HG03039 (cell line): ENCODE measurements at regions not wholly inside any gene's neighbourhood (a gene's known extent, or its start where the extent isn't known, plus 50 kb on each side); places are given as distances from the start of the nearest gene placed in this dataset.

Experiments
- ATAC-seq: cut with Tn5 transposase; IDR thresholded peaks from one replicate; pipeline ENCODE4 v1.9.1; 2021; ENCODE audit warnings: mild to moderate bottlenecking, moderate library complexity; ENCODE audit not compliant: unreplicated experiment

- no peak for ATAC-seq
Observed at GRCh38 chr1:219477861-219478260, 135.0 kb downstream of the ZC3H11B start.

DNA sequence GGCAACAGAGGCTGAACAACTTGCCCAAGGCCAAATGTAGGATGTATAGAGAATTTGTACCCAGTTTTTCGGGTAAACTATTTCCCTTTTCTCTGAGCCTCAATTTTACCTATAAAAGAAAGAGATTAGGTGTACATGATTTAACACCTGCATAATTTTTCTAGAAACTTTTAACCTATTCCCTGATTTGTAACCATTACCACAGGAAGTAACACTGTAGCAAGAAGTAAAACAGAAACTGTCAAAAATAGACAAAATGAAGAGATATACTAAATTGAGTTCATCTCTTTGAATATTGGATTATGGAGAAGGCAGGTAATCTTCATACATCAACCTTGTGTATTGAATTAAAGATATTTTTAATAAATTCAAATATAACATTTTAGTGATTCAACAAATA is 136.2 kb downstream of the ZC3H11B start:
- peak; percentile 15 for ATAC-seq

- ATAC-seq = peak; percentile 78
Observed at GRCh38 chr1:219476116-219476515, 136.8 kb downstream of the ZC3H11B start.

DNA sequence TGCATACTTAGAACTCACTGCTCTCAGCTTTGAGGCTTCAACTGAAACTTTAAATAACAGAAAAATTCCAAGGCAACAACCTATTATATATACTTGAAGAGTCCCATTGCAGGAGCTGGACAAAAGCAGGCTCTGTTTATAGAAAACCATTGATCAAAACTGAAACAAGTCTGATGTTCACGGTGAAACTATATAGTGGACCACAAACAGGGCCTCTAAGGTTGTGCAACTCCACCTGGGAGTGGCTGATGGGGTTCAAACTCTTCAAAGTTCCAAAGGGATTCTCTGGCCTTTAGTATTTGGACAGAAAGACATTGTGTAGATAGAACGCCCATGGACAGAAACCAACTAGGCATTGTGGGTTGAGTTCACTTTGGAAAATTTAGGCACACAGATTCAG is 140.3 kb downstream of the ZC3H11B start:
- ATAC-seq = no peak

DNA sequence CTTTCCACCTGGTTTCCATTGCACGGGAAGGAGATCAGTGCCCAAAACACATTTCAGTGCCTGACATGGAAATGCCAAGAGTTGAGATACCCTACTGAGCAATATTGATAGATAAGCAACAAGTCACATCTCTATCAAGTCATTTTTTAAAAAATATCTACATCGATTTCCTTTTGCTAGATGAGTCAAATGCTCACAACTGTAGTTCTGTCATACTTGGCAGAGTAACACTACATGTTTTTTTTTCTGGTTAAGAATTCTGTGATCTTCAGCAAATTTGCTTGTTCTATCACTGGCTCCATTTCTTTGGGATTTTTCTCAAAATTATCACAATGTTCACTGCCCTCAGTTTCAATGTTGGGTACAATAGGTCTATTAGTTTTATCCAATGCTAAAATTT is 145.4 kb downstream of the ZC3H11B start:
- ATAC-seq = no peak

GRCh38 chr1:219466766-219467165 is 146.1 kb downstream of the ZC3H11B start:
- no peak for ATAC-seq

DNA sequence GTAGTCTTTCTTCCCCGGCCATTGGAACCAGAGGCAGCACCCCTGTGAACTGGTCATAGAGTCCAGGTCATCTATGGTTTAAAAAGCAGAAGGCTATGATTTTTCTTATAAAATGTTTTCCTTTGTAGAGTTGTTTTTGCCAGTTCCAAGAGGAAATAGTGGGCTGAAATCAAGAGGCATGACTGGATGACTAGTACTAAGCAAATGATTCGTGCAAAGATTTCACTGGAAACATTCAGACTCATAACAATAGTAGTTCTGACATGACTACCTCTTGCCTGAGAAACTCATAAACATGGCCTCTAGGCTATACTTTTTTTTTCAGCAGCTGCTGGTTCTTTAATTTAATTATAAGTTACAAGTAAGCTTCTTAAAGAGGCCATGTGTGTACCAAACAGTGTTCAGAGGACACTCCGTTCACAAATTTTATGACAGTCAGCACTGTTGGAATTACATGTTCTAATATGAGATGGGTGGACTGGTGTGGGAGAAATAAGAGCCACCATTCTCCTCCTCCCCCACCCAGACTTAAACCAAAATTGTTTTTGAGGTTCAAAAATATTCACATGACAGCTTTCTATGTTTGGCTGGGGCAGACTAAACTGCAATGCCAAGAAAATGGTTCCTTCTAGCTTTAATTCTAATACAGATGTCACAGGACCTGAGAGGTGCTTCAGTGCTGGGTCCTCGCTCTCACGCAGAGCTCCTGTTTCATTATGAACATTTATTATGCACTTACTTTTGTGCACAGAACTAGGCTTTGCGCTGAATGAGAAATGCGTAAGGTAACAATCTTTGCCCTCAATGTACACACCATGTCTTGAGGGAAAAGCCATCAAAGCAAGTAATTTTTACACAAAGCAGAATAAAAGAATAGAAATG is 147.5 kb downstream of the ZC3H11B start:
- ATAC-seq = peak; percentile 59

DNA sequence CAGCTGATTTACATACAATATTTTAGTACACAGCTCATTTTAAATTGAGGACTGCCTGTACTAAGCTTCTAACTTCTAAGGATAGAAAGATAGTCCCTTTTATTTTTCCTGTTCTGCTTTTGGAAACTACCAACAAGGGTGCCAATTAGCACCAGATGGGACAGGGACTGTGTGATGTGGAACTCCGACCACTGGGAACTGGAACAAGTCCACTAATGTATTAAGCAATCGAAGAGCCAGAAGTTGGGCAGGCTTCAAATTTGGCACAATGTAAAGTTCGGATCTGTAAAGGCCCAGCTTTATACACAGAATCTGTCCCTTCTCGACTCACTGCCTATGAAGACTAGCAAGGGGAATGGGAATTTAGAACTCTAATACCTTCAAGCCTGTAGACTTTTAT is 149.3 kb downstream of the ZC3H11B start:
- no peak for ATAC-seq

- no peak for ATAC-seq
Observed at GRCh38 chr1:219461981-219462400, 150.9 kb downstream of the ZC3H11B start.

DNA sequence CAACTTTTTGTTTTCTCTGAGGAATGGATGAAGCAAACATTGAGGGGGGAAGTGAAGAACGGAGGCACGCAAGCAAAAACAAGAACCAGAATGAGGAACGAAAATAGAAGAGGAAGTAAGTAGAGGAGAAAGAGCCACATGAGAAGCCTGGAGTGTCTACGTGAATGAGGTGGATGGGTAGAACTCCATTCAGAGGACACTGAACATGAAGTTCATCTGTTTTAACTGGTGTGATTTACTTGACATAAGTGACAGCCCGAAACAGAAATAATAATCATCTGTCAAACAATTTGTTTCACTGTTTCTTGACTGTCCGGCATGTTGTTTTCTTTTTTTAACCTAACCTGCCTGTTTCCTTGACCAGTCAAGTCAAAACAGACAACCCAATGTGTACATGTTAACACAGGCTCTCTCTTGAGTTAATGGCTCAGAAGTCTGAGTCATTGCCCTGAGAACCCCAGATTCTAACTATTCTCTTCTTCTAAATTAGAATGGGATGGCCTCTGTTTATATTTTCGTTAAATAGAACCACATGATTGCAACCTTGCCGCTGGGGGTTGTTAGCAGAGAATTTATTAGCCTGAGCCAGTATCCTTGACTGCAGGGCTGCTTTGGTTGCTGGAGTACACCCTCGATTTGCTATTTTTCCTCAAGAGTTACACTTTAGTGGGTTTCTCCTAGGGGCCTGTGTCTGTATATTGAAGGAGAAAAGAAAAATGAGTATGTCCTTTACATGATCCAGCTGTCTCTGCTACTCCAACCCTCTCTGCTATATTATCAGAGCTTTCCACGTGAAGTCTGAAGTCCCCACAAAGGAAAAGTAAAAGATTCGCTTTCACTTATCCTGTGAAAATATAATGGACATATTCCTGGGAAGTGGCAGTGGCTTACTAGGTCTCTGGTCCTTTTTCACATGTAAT is 151.7 kb downstream of the ZC3H11B start:
- ATAC-seq = peak; percentile 59

GRCh38 chr1:219460081-219460895 is 152.6 kb downstream of the ZC3H11B start:
- no peak for ATAC-seq

DNA sequence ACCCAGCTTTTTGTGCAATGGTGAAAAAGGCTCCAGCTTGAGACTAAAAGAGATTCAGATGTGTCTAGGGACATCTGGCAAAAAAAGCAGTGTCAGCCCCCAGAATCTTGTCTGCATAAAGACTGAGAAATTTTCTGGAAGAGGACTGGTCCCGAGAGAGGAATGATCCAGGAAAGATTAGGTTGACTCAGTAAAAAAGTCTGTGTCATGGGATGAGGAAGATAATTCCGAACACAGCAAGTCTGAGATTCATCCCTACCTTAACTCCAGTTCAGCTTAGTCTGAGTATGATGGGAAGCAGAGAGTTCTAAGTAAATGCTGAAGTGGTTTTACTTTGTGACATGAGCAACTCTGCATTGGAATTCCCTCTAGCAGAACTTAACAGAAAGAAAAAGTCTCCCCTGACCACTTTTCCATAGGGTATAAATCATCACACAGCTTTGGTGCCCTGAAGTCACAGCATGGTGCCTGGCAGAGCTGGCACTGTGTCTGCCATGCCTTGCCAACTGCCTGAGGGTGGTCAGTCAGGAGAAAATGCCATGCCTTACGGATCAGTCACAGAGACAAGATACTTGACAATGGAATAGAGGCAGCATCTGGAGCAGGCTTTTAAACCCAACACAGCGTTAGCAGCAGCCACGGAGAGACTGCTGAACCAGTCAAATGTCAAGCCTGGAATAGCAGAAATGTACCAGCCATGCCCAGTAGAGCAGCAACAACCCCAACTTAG is 153.4 kb downstream of the ZC3H11B start:
- no peak for ATAC-seq

DNA sequence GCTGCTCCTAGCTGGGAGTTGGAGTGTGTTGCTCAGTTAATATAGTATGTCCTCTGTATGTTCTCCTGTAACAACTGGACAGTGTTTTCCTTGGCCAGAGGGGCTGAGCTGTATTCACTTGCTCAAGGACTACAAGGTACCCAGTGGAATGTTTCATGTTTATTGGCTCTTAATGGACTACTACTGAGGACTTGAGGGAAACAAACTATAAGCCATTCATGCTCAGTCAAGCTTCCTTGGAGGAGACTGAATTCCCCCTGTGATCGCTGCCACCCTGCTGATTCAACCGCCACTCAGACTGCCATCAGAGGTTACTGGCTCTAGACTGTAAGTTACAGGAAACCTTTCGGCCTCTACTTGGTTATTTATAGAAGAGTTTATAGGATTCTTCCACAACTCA is 166.6 kb downstream of the ZC3H11B start:
- no peak for ATAC-seq

DNA sequence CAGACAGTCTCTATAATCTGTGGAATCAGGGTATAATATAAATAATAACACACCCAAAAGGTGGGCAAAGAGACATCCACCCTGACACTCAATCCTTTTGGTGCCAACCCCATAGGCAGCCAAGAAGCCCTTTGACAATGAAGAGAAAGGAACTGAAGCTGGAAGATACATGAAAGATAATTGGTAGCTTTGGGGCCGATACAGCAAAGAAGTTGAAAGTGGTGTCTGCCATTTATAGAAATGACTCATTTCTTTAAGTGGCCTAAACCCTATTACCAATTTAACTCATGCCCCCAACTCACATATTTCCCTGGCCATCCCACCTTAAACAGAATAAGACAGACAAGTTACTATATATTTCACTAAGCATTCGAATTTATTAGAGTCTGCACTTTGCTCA is 167.0 kb downstream of the ZC3H11B start:
- ATAC-seq = no peak

DNA sequence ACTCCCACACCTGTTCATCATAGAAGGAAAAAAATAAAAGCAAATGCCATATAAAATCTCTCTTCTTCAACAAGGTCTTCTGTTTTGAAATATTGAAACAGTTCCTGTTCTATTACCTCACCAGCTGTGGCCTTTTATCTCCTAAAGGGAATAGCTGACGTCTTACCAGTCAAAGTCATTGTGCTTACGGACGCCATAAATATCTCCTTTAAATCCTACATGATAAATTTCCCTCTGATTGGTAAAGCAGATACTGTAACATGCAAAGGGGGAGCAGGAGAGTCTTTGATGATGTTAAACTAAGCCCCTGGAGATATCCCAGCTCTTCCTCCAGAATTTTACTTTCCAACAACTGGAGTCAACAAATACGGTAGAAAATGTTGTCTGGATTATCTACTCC is 168.4 kb downstream of the ZC3H11B start:
- no peak for ATAC-seq

GRCh38 chr1:219443763-219444162 is 169.1 kb downstream of the ZC3H11B start:
- ATAC-seq = no peak

GRCh38 chr1:219442611-219443061 is 170.3 kb downstream of the ZC3H11B start:
- ATAC-seq = no peak

- ATAC-seq = no peak
Observed at GRCh38 chr1:219441884-219442283, 171.0 kb downstream of the ZC3H11B start.

DNA sequence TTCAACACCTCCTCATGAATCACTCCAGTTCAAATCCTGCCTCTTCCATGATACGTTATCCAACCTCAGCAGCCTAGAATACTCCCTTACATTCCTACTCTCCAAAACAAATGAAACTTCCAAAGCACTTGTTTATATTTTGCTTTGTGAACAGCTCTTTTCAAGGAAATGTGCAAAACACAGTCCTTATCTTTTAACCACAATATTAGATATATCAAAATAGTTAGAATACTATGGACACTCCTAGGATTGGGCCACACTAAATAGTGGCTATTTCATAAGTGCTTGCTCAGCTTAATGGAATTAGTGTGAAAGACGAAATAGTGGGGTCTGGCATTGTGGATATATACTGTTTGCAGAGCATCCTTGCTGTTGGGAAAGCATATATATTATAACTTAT is 173.5 kb downstream of the ZC3H11B start:
- no peak for ATAC-seq

- no peak for ATAC-seq
Observed at GRCh38 chr1:219438386-219438785, 174.5 kb downstream of the ZC3H11B start.
